K562 (cell line): ENCODE measurements at regions not wholly inside any gene's neighbourhood (a gene's known extent, or its start where the extent isn't known, plus 50 kb on each side); places are given as distances from the start of the nearest gene placed in this dataset.

ENCODE experiments used
- ARHGAP35 ChIP-seq: fragments of 450-650 bp; IDR thresholded peaks from 2 replicates; pipeline ENCODE4 v1.6.1; 2018; ENCODE audit not compliant: partially characterized antibody
- BRD9 ChIP-seq: fragments of 450-650 bp; IDR thresholded peaks from 2 replicates; pipeline ENCODE4 v1.6.1; 2018; ENCODE audit warnings: low read depth; ENCODE audit not compliant: partially characterized antibody
- CHCHD3 ChIP-seq: fragments of 250-450 bp; sonication (Bioruptor Pico); IDR thresholded peaks from 2 replicates; pipeline ENCODE4 v2.1.2; 2022; ENCODE audit warnings: mild to moderate bottlenecking
- ETV5 ChIP-seq: sonication (generic); formaldehyde crosslinking; IDR thresholded peaks from 2 replicates; pipeline ENCODE4 v1.4.0; 2020; ENCODE audit warnings: low read depth, mild to moderate bottlenecking, missing genetic modification reagents
- KAT2B ChIP-seq: IDR thresholded peaks from one replicate; pipeline ENCODE4 v1.6.1; 2012; ENCODE audit warnings: low read depth, mild to moderate bottlenecking, control low read depth, inconsistent platforms, low read length, moderate library complexity
- MNT ChIP-seq, 2 experiments: fragments of 450-650 bp; conservative IDR thresholded peaks; 2 replicates each; pipeline ENCODE4 v1.6.1; 2017; ENCODE audit warnings: mild to moderate bottlenecking in 2 of 2, moderate library complexity in 2 of 2
- NCOA2 ChIP-seq, 2 experiments: fragments of 450-650 bp; IDR thresholded peaks; 2 replicates each; pipeline ENCODE4 v1.6.1; 2018; ENCODE audit warnings: mild to moderate bottlenecking in 2 of 2, moderate library complexity in 1 of 2; ENCODE audit not compliant: partially characterized antibody in 2 of 2
- NUFIP1 ChIP-seq: fragments of 450-650 bp; IDR thresholded peaks from 2 replicates; pipeline ENCODE4 v1.6.1; 2018; ENCODE audit not compliant: partially characterized antibody
- POLR2B ChIP-seq: fragments of 450-650 bp; IDR thresholded peaks from 2 replicates; pipeline ENCODE4 v1.6.1; 2018; ENCODE audit warnings: low read depth; ENCODE audit not compliant: partially characterized antibody
- RAD21 ChIP-seq, 2 experiments: fragments of 250-450 bp in 1 of 2; fragments of 450-650 bp in 1 of 2; sonication (Bioruptor Pico) in 1 of 2; formaldehyde crosslinking in 1 of 2; IDR thresholded peaks in 1 of 2; conservative IDR thresholded peaks in 1 of 2; 2 replicates each; pipeline versions ENCODE4 v1.4.0 to v1.8.0; 2020 to 2022; ENCODE audit warnings: mild to moderate bottlenecking in 2 of 2, moderate library complexity in 1 of 2
- SIN3B ChIP-seq: fragments of 450-650 bp; IDR thresholded peaks from 2 replicates; pipeline ENCODE4 v1.6.1; 2017; ENCODE audit warnings: low read depth, mild to moderate bottlenecking, moderate library complexity
- TAF9B ChIP-seq: fragments of 450-650 bp; IDR thresholded peaks from 2 replicates; pipeline ENCODE4 v1.6.1; 2018; ENCODE audit warnings: mild to moderate bottlenecking; ENCODE audit not compliant: partially characterized antibody
- THAP7 ChIP-seq: fragments of 250-450 bp; sonication (Bioruptor Pico); IDR thresholded peaks from 2 replicates; pipeline ENCODE4 v1.5.0; 2021
- TOE1 ChIP-seq, 2 experiments: fragments of 450-650 bp in 1 of 2; sonication (generic) in 1 of 2; formaldehyde crosslinking in 1 of 2; IDR thresholded peaks; 2 replicates each; pipeline versions ENCODE4 v1.7.1 to v1.8.0; 2016 to 2022; ENCODE audit warnings: borderline replicate concordance in 2 of 2, mild to moderate bottlenecking in 2 of 2, antibody characterized with exemption in 1 of 2, inconsistent platforms in 1 of 2, low read depth in 1 of 2, missing genetic modification reagents in 1 of 2, moderate library complexity in 1 of 2
- TF ChIP-seq, protein P1 (sequence below), 2 experiments: fragments of 450-650 bp in 1 of 2; sonication (generic) in 1 of 2; formaldehyde crosslinking in 1 of 2; IDR thresholded peaks in 1 of 2; conservative IDR thresholded peaks in 1 of 2; 2 replicates each; pipeline versions ENCODE4 v1.6.1 to v1.8.1; 2016 to 2023; ENCODE audit warnings: mild to moderate bottlenecking in 2 of 2, moderate library complexity in 2 of 2, inconsistent platforms in 1 of 2, missing genetic modification reagents in 1 of 2

DNA sequence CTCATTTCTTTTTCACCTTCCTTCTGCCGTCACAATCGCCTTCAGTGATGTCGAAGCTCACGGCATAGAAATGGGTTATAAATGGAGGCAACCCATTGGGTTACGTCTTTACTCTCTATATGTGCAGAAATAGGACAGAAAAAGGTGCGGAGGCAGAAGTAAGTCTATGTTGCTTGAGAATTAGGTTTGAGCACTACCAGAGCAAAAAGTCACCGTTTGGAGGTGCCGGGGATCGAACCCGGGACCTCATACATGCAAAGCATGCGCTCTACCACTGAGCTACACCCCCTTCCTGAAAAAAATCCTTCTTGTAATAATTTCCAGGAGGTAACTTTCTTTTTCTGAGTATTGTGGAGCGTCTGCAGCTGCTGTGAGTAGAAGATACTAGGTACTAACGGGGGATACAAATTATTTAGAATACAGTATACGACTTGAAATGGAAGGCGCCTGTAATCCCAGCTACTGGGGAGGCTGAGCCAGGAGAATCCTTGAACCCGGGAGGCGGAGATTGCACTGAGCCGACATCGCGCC lies 134.2 kb downstream of the TRIM27 start (continued):
- TF ChIP-seq THAP7 (CRISPR knock-in tag) (no peak), NCOA2 (IDR thresholded peaks at IDR 0.05; ENCODE audit: partially characterized antibody in 2 of 2) (peak in 1 of 2 experiments; percentile 31), SIN3B (peak; percentile 29; the same call in 1 of the 2 replicates), MNT (conservative IDR thresholded peaks at IDR 0.05) (peak; percentile 28 to 50; a peak in 3 of 4 replicates), RAD21 (CRISPR knock-in tag; conservative IDR thresholded peaks at IDR 0.05 in 1 of 2, IDR thresholded peaks at IDR 0.05 in 1 of 2) (peak in 1 of 2 experiments; percentile 21; a peak in 2 of 4 replicates), BRD9 (peak; percentile 60), NUFIP1 (peak; percentile 60), ARHGAP35 (no peak), ETV5 (peak; percentile 43; the same call in 1 of the 2 replicates), POLR2B (no peak), KAT2B (no peak), CHCHD3 (CRISPR knock-in tag) (no peak), TOE1 (IDR thresholded peaks at IDR 0.05; ENCODE audit: borderline replicate concordance) (0 out of 2 replicates have a peak, but pooled peaks have one; percentile 8), TOE1 (CRISPR knock-in tag; IDR thresholded peaks at IDR 0.05; ENCODE audit: borderline replicate concordance, low read depth) (no peak), TAF9B (peak; percentile 4)
- TF ChIP-seq, protein P1, sequence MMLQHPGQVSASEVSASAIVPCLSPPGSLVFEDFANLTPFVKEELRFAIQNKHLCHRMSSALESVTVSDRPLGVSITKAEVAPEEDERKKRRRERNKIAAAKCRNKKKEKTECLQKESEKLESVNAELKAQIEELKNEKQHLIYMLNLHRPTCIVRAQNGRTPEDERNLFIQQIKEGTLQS (IDR thresholded peaks at IDR 0.05): no peak
- TF ChIP-seq, protein P1 (CRISPR knock-in tag; conservative IDR thresholded peaks at IDR 0.05): peak; percentile 11; the same call in 1 of the 2 replicates
